ENCODE measurements at regions not wholly inside any gene's neighbourhood (a gene's known extent, or its start where the extent isn't known, plus 50 kb on each side); places are given as distances from the start of the nearest gene placed in this dataset.
"Not testable (repeated sequence)": the region's sequence is repeated elsewhere in the genome, so short reads cannot be mapped to it uniquely, and the experiment has no call there.

GRCh38 chr5:115751176-115751575 lies 65.3 kb downstream of the CDO1 start:
- in situ Hi-C loops (cut with HindIII; ENCODE audit: low pct_unique_long_range_greater_than_20kb, low sequenced_read_pairs) = no loop called here
- TF ChIP-seq JUND (IDR thresholded peaks at IDR 0.05; ENCODE audit: low read depth) = no peak
- DNase-seq (ENCODE audit: low read depth in 1 of 2, low spot score in 1 of 2) = no peak

GRCh38 chr5:115749016-115749415 lies 67.4 kb downstream of the CDO1 start:
- DNase-seq (ENCODE audit: low read depth in 1 of 2, low spot score in 1 of 2) = peak in 1 of 2 experiments; percentile 4
- in situ Hi-C loops (cut with HindIII; ENCODE audit: low pct_unique_long_range_greater_than_20kb, low sequenced_read_pairs) = no loop called here
- no peak for TF ChIP-seq JUND (IDR thresholded peaks at IDR 0.05; ENCODE audit: low read depth)

GRCh38 chr5:115739245-115739644 lies 77.2 kb downstream of the CDO1 start:
- DNase-seq (ENCODE audit: low read depth in 1 of 2, low spot score in 1 of 2); in situ Hi-C loops (cut with HindIII; ENCODE audit: low pct_unique_long_range_greater_than_20kb, low sequenced_read_pairs): not testable (repeated sequence)

- TF ChIP-seq JUND (IDR thresholded peaks at IDR 0.05; ENCODE audit: low read depth) = no peak
- in situ Hi-C loops (cut with HindIII; ENCODE audit: low pct_unique_long_range_greater_than_20kb, low sequenced_read_pairs) = no loop called here
- no peak for DNase-seq (ENCODE audit: low read depth in 1 of 2, low spot score in 1 of 2)
These were observed 77.6 kb downstream of the CDO1 start for GRCh38 chr5:115738830-115739229.

- no peak for TF ChIP-seq JUND (IDR thresholded peaks at IDR 0.05; ENCODE audit: low read depth)
- DNase-seq (ENCODE audit: low read depth in 1 of 2, low spot score in 1 of 2) = no peak
- in situ Hi-C loops (cut with HindIII; ENCODE audit: low pct_unique_long_range_greater_than_20kb, low sequenced_read_pairs) = no loop called here
These were observed 79.0 kb downstream of the CDO1 start for GRCh38 chr5:115737452-115737851.

GRCh38 chr5:115736690-115737005 lies 79.8 kb downstream of the CDO1 start:
- in situ Hi-C loops (cut with HindIII; ENCODE audit: low pct_unique_long_range_greater_than_20kb, low sequenced_read_pairs) = no loop called here
- no peak for DNase-seq (ENCODE audit: low read depth in 1 of 2, low spot score in 1 of 2)
- no peak for TF ChIP-seq JUND (IDR thresholded peaks at IDR 0.05; ENCODE audit: low read depth)

- no peak for TF ChIP-seq JUND (IDR thresholded peaks at IDR 0.05; ENCODE audit: low read depth)
- no peak for DNase-seq (ENCODE audit: low read depth in 1 of 2, low spot score in 1 of 2)
- in situ Hi-C loops (cut with HindIII; ENCODE audit: low pct_unique_long_range_greater_than_20kb, low sequenced_read_pairs) = no loop called here
These were observed 80.3 kb downstream of the CDO1 start for GRCh38 chr5:115736004-115736689.

- no peak for DNase-seq (ENCODE audit: low read depth in 1 of 2, low spot score in 1 of 2)
- TF ChIP-seq JUND (IDR thresholded peaks at IDR 0.05; ENCODE audit: low read depth) = no peak
- in situ Hi-C loops (cut with HindIII; ENCODE audit: low pct_unique_long_range_greater_than_20kb, low sequenced_read_pairs) = no loop called here
These were observed 81.1 kb downstream of the CDO1 start for GRCh38 chr5:115735108-115735998.

- in situ Hi-C loops (cut with HindIII; ENCODE audit: low pct_unique_long_range_greater_than_20kb, low sequenced_read_pairs) = no loop called here
These were observed 82.9 kb downstream of the CDO1 start for GRCh38 chr5:115733607-115734006.

GRCh38 chr5:115732026-115732425 lies 84.4 kb downstream of the CDO1 start:
- in situ Hi-C loops (cut with HindIII; ENCODE audit: low pct_unique_long_range_greater_than_20kb, low sequenced_read_pairs) = no loop called here
- no peak for TF ChIP-seq JUND (IDR thresholded peaks at IDR 0.05; ENCODE audit: low read depth)
- no peak for DNase-seq (ENCODE audit: low read depth in 1 of 2, low spot score in 1 of 2)

More at GRCh38 chr5:115733607-115734006, 82.9 kb downstream of the CDO1 start:
- no peak for DNase-seq (ENCODE audit: low read depth in 1 of 2, low spot score in 1 of 2)
- TF ChIP-seq JUND (IDR thresholded peaks at IDR 0.05; ENCODE audit: low read depth) = no peak

- no peak for TF ChIP-seq JUND (IDR thresholded peaks at IDR 0.05; ENCODE audit: low read depth)
- DNase-seq (ENCODE audit: low read depth in 1 of 2, low spot score in 1 of 2) = no peak
- in situ Hi-C loops (cut with HindIII; ENCODE audit: low pct_unique_long_range_greater_than_20kb, low sequenced_read_pairs) = no loop called here
These were observed 90.9 kb downstream of the CDO1 start for GRCh38 chr5:115725522-115725921.

- no peak for TF ChIP-seq JUND (IDR thresholded peaks at IDR 0.05; ENCODE audit: low read depth)
- DNase-seq (ENCODE audit: low read depth in 1 of 2, low spot score in 1 of 2) = no peak
- in situ Hi-C loops (cut with HindIII; ENCODE audit: low pct_unique_long_range_greater_than_20kb, low sequenced_read_pairs) = no loop called here
These were observed 93.2 kb downstream of the CDO1 start for GRCh38 chr5:115723220-115723619.

- in situ Hi-C loops (cut with HindIII; ENCODE audit: low pct_unique_long_range_greater_than_20kb, low sequenced_read_pairs) = no loop called here
- no peak for DNase-seq (ENCODE audit: low read depth in 1 of 2, low spot score in 1 of 2)
- no peak for TF ChIP-seq JUND (IDR thresholded peaks at IDR 0.05; ENCODE audit: low read depth)
These were observed 95.1 kb upstream of the TMED7 start for GRCh38 chr5:115720888-115721287.

Data from T47D (cell line).